ENCODE measurements at regions not wholly inside any gene's neighbourhood (a gene's known extent, or its start where the extent isn't known, plus 50 kb on each side); places are given as distances from the start of the nearest gene placed in this dataset.

- TF ChIP-seq YY1 (IDR thresholded peaks at IDR 0.05; ENCODE audit: insufficient read depth, insufficient read length) (no peak), ZNF274 (IDR thresholded peaks at IDR 0.05; ENCODE audit: low read depth, low read length) (no peak), SUZ12 (IDR thresholded peaks at IDR 0.05; ENCODE audit: extremely low read depth, insufficient read depth, insufficient read length) (no peak)
Measured at GRCh38 chr10:105359708-105360107, 718.6 kb downstream of the SORCS3 start.

All from NT2/D1 (cell line).